ENCODE measurements at regions not wholly inside any gene's neighbourhood (a gene's known extent, or its start where the extent isn't known, plus 50 kb on each side); places are given as distances from the start of the nearest gene placed in this dataset.

GRCh38 chr11:111001986-111002611 lies 243.4 kb upstream of the POU2AF2 start:
- in situ Hi-C loops (cut with MboI; ENCODE audit: low sequenced_read_pairs, unreplicated experiment), result no loop called here
- no peak for DNase-seq (ENCODE audit: low spot score)
- TF ChIP-seq CTCF (IDR thresholded peaks at IDR 0.05; ENCODE audit: borderline replicate concordance, control extremely low read depth, extremely low read depth, insufficient read depth, missing control alignments), result no peak

- TF ChIP-seq CTCF (IDR thresholded peaks at IDR 0.05; ENCODE audit: borderline replicate concordance, control extremely low read depth, extremely low read depth, insufficient read depth, missing control alignments), result no peak
- in situ Hi-C loops (cut with MboI; ENCODE audit: low sequenced_read_pairs, unreplicated experiment), result no loop called here
- no peak for DNase-seq (ENCODE audit: low spot score)
These were observed 244.5 kb upstream of the POU2AF2 start for GRCh38 chr11:111001081-111001430.

GRCh38 chr11:111000400-111001080 lies 245.0 kb upstream of the POU2AF2 start:
- DNase-seq (ENCODE audit: low spot score), result no peak
- in situ Hi-C loops (cut with MboI; ENCODE audit: low sequenced_read_pairs, unreplicated experiment), result no loop called here

GRCh38 chr11:110992481-110992880 lies 253.0 kb upstream of the POU2AF2 start:
- in situ Hi-C loops (cut with MboI; ENCODE audit: low sequenced_read_pairs, unreplicated experiment), result no loop called here
- DNase-seq (ENCODE audit: low spot score), result no peak
- no peak for TF ChIP-seq CTCF (IDR thresholded peaks at IDR 0.05; ENCODE audit: borderline replicate concordance, control extremely low read depth, extremely low read depth, insufficient read depth, missing control alignments)

More at GRCh38 chr11:111000400-111001080, 245.0 kb upstream of the POU2AF2 start:
- no peak for TF ChIP-seq CTCF (IDR thresholded peaks at IDR 0.05; ENCODE audit: borderline replicate concordance, control extremely low read depth, extremely low read depth, insufficient read depth, missing control alignments)

- TF ChIP-seq CTCF (IDR thresholded peaks at IDR 0.05; ENCODE audit: borderline replicate concordance, control extremely low read depth, extremely low read depth, insufficient read depth, missing control alignments), result no peak
- DNase-seq (ENCODE audit: low spot score), result no peak
- in situ Hi-C loops (cut with MboI; ENCODE audit: low sequenced_read_pairs, unreplicated experiment), result no loop called here
These were observed 253.7 kb upstream of the POU2AF2 start for GRCh38 chr11:110991661-110992355.

GRCh38 chr11:110990311-110990710 lies 255.2 kb upstream of the POU2AF2 start:
- TF ChIP-seq CTCF (IDR thresholded peaks at IDR 0.05; ENCODE audit: borderline replicate concordance, control extremely low read depth, extremely low read depth, insufficient read depth, missing control alignments), result no peak
- in situ Hi-C loops (cut with MboI; ENCODE audit: low sequenced_read_pairs, unreplicated experiment), result no loop called here
- no peak for DNase-seq (ENCODE audit: low spot score)
